UCSD-AML1 (cell line): ENCODE measurements at regions not wholly inside any gene's neighbourhood (a gene's known extent, or its start where the extent isn't known, plus 50 kb on each side); places are given as distances from the start of the nearest gene placed in this dataset.
"Not testable (repeated sequence)": the region's sequence is repeated elsewhere in the genome, so short reads cannot be mapped to it uniquely, and the experiment has no call there.

ENCODE experiments used
- DNase-seq: peaks from one replicate; lab custom pipeline; 2025; ENCODE audit not compliant: unreplicated experiment; lab: John Stamatoyannopoulos, UW

GRCh38 chr5:63563008-63563917 lies 399.0 kb downstream of the HTR1A start:
- DNase-seq = no peak

- no peak for DNase-seq
Measured at GRCh38 chr5:63555874-63556273, 406.4 kb downstream of the HTR1A start.

- DNase-seq = no peak
Measured at GRCh38 chr5:63554191-63554590, 408.1 kb downstream of the HTR1A start.

GRCh38 chr5:63553073-63553472 lies 409.2 kb downstream of the HTR1A start:
- no peak for DNase-seq

- DNase-seq = no peak
Measured at GRCh38 chr5:63535840-63536602, 426.2 kb downstream of the HTR1A start.

- no peak for DNase-seq
Measured at GRCh38 chr5:63524281-63524680, 438.0 kb downstream of the HTR1A start.

- DNase-seq = no peak
Measured at GRCh38 chr5:63516006-63516405, 446.2 kb downstream of the HTR1A start.

- DNase-seq = no peak
Measured at GRCh38 chr5:63500242-63500641, 462.0 kb downstream of the HTR1A start.

GRCh38 chr5:63495225-63495624 lies 467.0 kb downstream of the HTR1A start:
- DNase-seq = no peak

- DNase-seq = no peak
Measured at GRCh38 chr5:63483338-63483737, 478.9 kb downstream of the HTR1A start.

- DNase-seq = no peak
Measured at GRCh38 chr5:63473335-63473967, 488.8 kb downstream of the HTR1A start.

- no peak for DNase-seq
Measured at GRCh38 chr5:63456279-63456678, 506.0 kb downstream of the HTR1A start.

GRCh38 chr5:63451188-63451587 lies 511.1 kb downstream of the HTR1A start:
- DNase-seq = no peak

- no peak for DNase-seq
Measured at GRCh38 chr5:63439537-63439936, 522.7 kb downstream of the HTR1A start.

GRCh38 chr5:63409737-63410136 lies 552.5 kb downstream of the HTR1A start:
- no peak for DNase-seq

GRCh38 chr5:63408984-63409383 lies 553.3 kb downstream of the HTR1A start:
- no peak for DNase-seq

GRCh38 chr5:63401436-63402046 lies 560.7 kb downstream of the HTR1A start:
- peak; percentile 46 for DNase-seq

- DNase-seq = no peak
Measured at GRCh38 chr5:63400079-63400478, 562.2 kb downstream of the HTR1A start.

GRCh38 chr5:63398346-63398745 lies 563.9 kb downstream of the HTR1A start:
- no peak for DNase-seq

GRCh38 chr5:63388188-63388587 lies 574.1 kb downstream of the HTR1A start:
- DNase-seq = not testable (repeated sequence)

GRCh38 chr5:63375851-63376250 lies 586.4 kb downstream of the HTR1A start:
- DNase-seq = no peak
